Uterus (tissue), 2 donors: ENCODE measurements at regions not wholly inside any gene's neighbourhood (a gene's known extent, or its start where the extent isn't known, plus 50 kb on each side); places are given as distances from the start of the nearest gene placed in this dataset.

Source experiments
- CTCF ChIP-seq, 4 experiments: fragments of 200-600 bp in 2 of 4; fragments of 450-650 bp in 2 of 4; sonication (generic) in 2 of 4; IDR thresholded peaks; one replicate each; pipeline ENCODE4 v1.5.1; 2016 to 2019; ENCODE audit warnings: antibody characterized with exemption in 4 of 4, mild to moderate bottlenecking in 2 of 4, moderate library complexity in 1 of 4
- POLR2A ChIP-seq, 2 donors: fragments of 450-650 bp; IDR thresholded peaks; one replicate each; pipeline ENCODE4 v1.6.1; 2016; ENCODE audit warnings: antibody characterized with exemption in 2 of 2, mild to moderate bottlenecking in 1 of 2, moderate library complexity in 1 of 2

- no peak for TF ChIP-seq CTCF (IDR thresholded peaks at IDR 0.05)
- no peak for TF ChIP-seq POLR2A (IDR thresholded peaks at IDR 0.05)
These were observed 1377.2 kb upstream of the MIR17HG start for GRCh38 chr13:89970353-89970709.
